NCI-H748 (cell line): ENCODE measurements at regions not wholly inside any gene's neighbourhood (a gene's known extent, or its start where the extent isn't known, plus 50 kb on each side); places are given as distances from the start of the nearest gene placed in this dataset.
A peak's percentile ranks its signal among the peaks of the same experiment; 100 is the strongest.

Experiments
- DNase-seq: peaks from one replicate; lab custom pipeline; 2025; ENCODE audit not compliant: unreplicated experiment; lab: John Stamatoyannopoulos, UW

- no peak for DNase-seq
These were observed 590.8 kb downstream of the LMO7 start for GRCh38 chr13:76226941-76227340.

GRCh38 chr13:76225815-76226489, 589.8 kb downstream of the LMO7 start:
- peak; percentile 22 for DNase-seq

GRCh38 chr13:76223999-76224398, 587.9 kb downstream of the LMO7 start:
- DNase-seq = no peak

- DNase-seq = no peak
These were observed 587.4 kb downstream of the LMO7 start for GRCh38 chr13:76223565-76223964.

- DNase-seq = no peak
These were observed 586.4 kb downstream of the LMO7 start for GRCh38 chr13:76222511-76222910.

GRCh38 chr13:76216729-76217128, 580.6 kb downstream of the LMO7 start:
- DNase-seq = no peak

GRCh38 chr13:76214001-76214400, 577.9 kb downstream of the LMO7 start:
- no peak for DNase-seq

- DNase-seq = no peak
These were observed 577.3 kb downstream of the LMO7 start for GRCh38 chr13:76213423-76213904.

GRCh38 chr13:76210262-76210661, 574.1 kb downstream of the LMO7 start:
- DNase-seq = peak; percentile 18

- no peak for DNase-seq
These were observed 562.5 kb downstream of the LMO7 start for GRCh38 chr13:76198568-76199163.

GRCh38 chr13:76189882-76190519, 553.9 kb downstream of the LMO7 start:
- no peak for DNase-seq

GRCh38 chr13:76175961-76176725, 540.0 kb downstream of the LMO7 start:
- DNase-seq = no peak

GRCh38 chr13:76168661-76169060, 532.5 kb downstream of the LMO7 start:
- no peak for DNase-seq

GRCh38 chr13:76164290-76164689, 528.2 kb downstream of the LMO7 start:
- no peak for DNase-seq

GRCh38 chr13:76163761-76164160, 527.6 kb downstream of the LMO7 start:
- no peak for DNase-seq

GRCh38 chr13:76160961-76161925, 525.1 kb downstream of the LMO7 start:
- no peak for DNase-seq

- no peak for DNase-seq
These were observed 524.4 kb downstream of the LMO7 start for GRCh38 chr13:76160506-76160905.

GRCh38 chr13:76157926-76158325, 521.8 kb downstream of the LMO7 start:
- no peak for DNase-seq

- no peak for DNase-seq
These were observed 517.1 kb downstream of the LMO7 start for GRCh38 chr13:76153239-76153638.

- no peak for DNase-seq
These were observed 512.8 kb downstream of the LMO7 start for GRCh38 chr13:76148926-76149325.
